ENCODE measurements at regions not wholly inside any gene's neighbourhood (a gene's known extent, or its start where the extent isn't known, plus 50 kb on each side); places are given as distances from the start of the nearest gene placed in this dataset.

GRCh38 chr2:237180187-237180586, 94.5 kb downstream of the COPS8 start:
- no peak for DNase-seq
- H3K4me3 Mint-ChIP-seq: no peak overlapping the region
- H3K27ac Mint-ChIP-seq: no peak overlapping the region
- no peaks in the 10 kb centered on the region for H3K27me3 Mint-ChIP-seq (ENCODE audit: insufficient read depth)
- peaks cover 3% of the 10 kb centered on the region for H3K9me3 Mint-ChIP-seq
- peaks cover 11% of the 10 kb centered on the region for H3K36me3 Mint-ChIP-seq (ENCODE audit: low read depth)
- H3K4me1 Mint-ChIP-seq (ENCODE audit: low read depth): peaks cover 86% of the 10 kb centered on the region
- no peak for TF ChIP-seq CTCF (IDR thresholded peaks at IDR 0.05)

- no peak for DNase-seq
- no peak for TF ChIP-seq CTCF (IDR thresholded peaks at IDR 0.05)
- H3K36me3 Mint-ChIP-seq (ENCODE audit: low read depth): peaks cover 5% of the 10 kb centered on the region; the same call in 1 of the 2 replicates
- no peaks in the 10 kb centered on the region for H3K9me3 Mint-ChIP-seq
- no peaks in the 10 kb centered on the region for H3K27me3 Mint-ChIP-seq (ENCODE audit: insufficient read depth)
- no peak overlapping the region for H3K4me3 Mint-ChIP-seq
- H3K4me1 Mint-ChIP-seq (ENCODE audit: low read depth): peaks cover 94% of the 10 kb centered on the region
- peak overlapping the region; percentile 56 for H3K27ac Mint-ChIP-seq
Observed at GRCh38 chr2:237180987-237181386, 95.3 kb downstream of the COPS8 start.

GRCh38 chr2:237181844-237182243, 96.2 kb downstream of the COPS8 start:
- Mint-ChIP-seq H3K4me3 (peak overlapping the region; percentile 69), H3K36me3 (ENCODE audit: low read depth) (peaks cover 5% of the 10 kb centered on the region; the same call in 1 of the 2 replicates), H3K27me3 (ENCODE audit: insufficient read depth) (no peaks in the 10 kb centered on the region), H3K9me3 (no peaks in the 10 kb centered on the region), H3K4me1 (ENCODE audit: low read depth) (peaks cover 94% of the 10 kb centered on the region), H3K27ac (peak overlapping the region; percentile 87)
- peak; percentile 88 for DNase-seq
- no peak for TF ChIP-seq CTCF (IDR thresholded peaks at IDR 0.05)

- Mint-ChIP-seq H3K4me3 (peak overlapping the region; percentile 69), H3K4me1 (ENCODE audit: low read depth) (peaks cover 87% of the 10 kb centered on the region), H3K27me3 (ENCODE audit: insufficient read depth) (no peaks in the 10 kb centered on the region), H3K9me3 (no peaks in the 10 kb centered on the region; the same call in 1 of the 2 replicates), H3K36me3 (ENCODE audit: low read depth) (peaks cover 5% of the 10 kb centered on the region; the same call in 1 of the 2 replicates), H3K27ac (peak overlapping the region; percentile 87)
- peak; percentile 32 for DNase-seq
- TF ChIP-seq CTCF (IDR thresholded peaks at IDR 0.05): no peak
Observed at GRCh38 chr2:237182422-237183123, 96.9 kb downstream of the COPS8 start.

GRCh38 chr2:237184192-237184918, 98.7 kb downstream of the COPS8 start:
- no peak for TF ChIP-seq CTCF (IDR thresholded peaks at IDR 0.05)
- Mint-ChIP-seq H3K36me3 (ENCODE audit: low read depth) (peaks cover 6% of the 10 kb centered on the region; the same call in 1 of the 2 replicates), H3K4me1 (ENCODE audit: low read depth) (peaks cover 69% of the 10 kb centered on the region), H3K9me3 (no peaks in the 10 kb centered on the region; the same call in 1 of the 2 replicates), H3K4me3 (peak overlapping the region; percentile 64), H3K27me3 (ENCODE audit: insufficient read depth) (no peaks in the 10 kb centered on the region), H3K27ac (peak overlapping the region; percentile 87)
- DNase-seq: peak; percentile 81

All from HFFc6 (cell line).